Endothelial cell of umbilical vein (primary cell): ENCODE measurements at regions not wholly inside any gene's neighbourhood (a gene's known extent, or its start where the extent isn't known, plus 50 kb on each side); places are given as distances from the start of the nearest gene placed in this dataset.

Experiments used
- CTCF ChIP-seq, 2 donors: IDR thresholded peaks; 1 replicate in 1 of 2; 2 replicates in 1 of 2; pipeline ENCODE4 v1.5.1; 2011; ENCODE audit warnings: low read length in 2 of 2, mild to moderate bottlenecking in 2 of 2, moderate library complexity in 2 of 2, control low read depth in 1 of 2, inconsistent platforms in 1 of 2, low read depth in 1 of 2; ENCODE audit not compliant: insufficient read depth in 1 of 2; ENCODE audit errors: extremely low read depth in 1 of 2
- JUN ChIP-seq: IDR thresholded peaks from 2 replicates; pipeline ENCODE4 v1.6.1; 2011; ENCODE audit warnings: borderline replicate concordance, low read depth; ENCODE audit not compliant: insufficient read length, insufficient read depth
- MYC ChIP-seq: IDR thresholded peaks from one replicate; pipeline ENCODE4 v1.6.1; 2011; ENCODE audit warnings: mild to moderate bottlenecking, low read depth, low read length
- POLR2A ChIP-seq: IDR thresholded peaks from 2 replicates; pipeline ENCODE4 v1.6.1; 2012; ENCODE audit warnings: low read depth, mild to moderate bottlenecking, control low read depth, low read length
- POLR2AphosphoS5 ChIP-seq: IDR thresholded peaks from 2 replicates; pipeline ENCODE4 v1.6.1; 2012; ENCODE audit warnings: low read depth, mild to moderate bottlenecking, control low read depth, low read length, moderate library complexity; ENCODE audit not compliant: insufficient read depth

GRCh38 chr13:106088085-106088484 is 447.4 kb downstream of the EFNB2 start:
- no peak for TF ChIP-seq POLR2A
- TF ChIP-seq POLR2AphosphoS5: no peak
- TF ChIP-seq CTCF (IDR thresholded peaks at IDR 0.05; ENCODE audit: extremely low read depth in 1 of 2, insufficient read depth in 1 of 2, low read depth in 1 of 2, low read length in 2 of 2): no peak
- no peak for TF ChIP-seq JUN
- no peak for TF ChIP-seq MYC
